ENCODE measurements at regions not wholly inside any gene's neighbourhood (a gene's known extent, or its start where the extent isn't known, plus 50 kb on each side); places are given as distances from the start of the nearest gene placed in this dataset.

DNA sequence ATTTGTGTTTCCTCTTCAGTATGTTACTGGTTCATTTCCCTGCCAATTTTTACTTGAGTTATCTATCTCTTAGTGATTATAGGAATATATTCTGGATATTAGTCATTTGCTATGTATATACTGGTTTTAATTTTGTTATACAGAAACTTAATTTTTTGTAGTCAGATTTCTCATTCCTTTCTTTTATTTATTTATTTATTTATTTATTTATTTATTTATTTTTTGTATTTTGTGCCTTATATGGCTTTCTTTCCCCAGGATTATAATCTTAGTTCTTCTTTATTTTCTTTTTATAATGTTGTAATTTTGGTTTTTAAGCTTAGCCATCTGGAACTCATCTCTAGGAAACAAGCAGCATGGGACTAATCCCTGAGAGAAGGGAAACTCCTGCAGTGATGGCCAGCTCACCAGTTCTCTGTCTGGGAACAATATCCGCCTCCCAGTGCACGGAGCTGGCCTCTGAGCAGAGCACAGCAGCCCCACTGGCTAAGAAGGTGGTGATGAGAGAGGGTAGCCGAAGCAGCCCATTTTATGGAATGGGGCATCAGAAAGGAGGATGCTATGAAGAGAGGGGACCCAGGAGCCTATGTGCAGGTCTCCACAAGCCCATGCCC lies 54.5 kb upstream of the ADORA2B start:
- Histone ChIP-seq H3K4me1 (peaks cover 0 to 23% (median 1%) of the 10 kb centered on the region in 12 donors), H3K36me3 (no peaks in the 10 kb centered on the region), H3K9me3 (no peaks in the 10 kb centered on the region), H3K4me3 (no peak overlapping the region), H3K27me3 (no peaks in the 10 kb centered on the region), H3K27ac (peak overlapping the region in 7 of 12 donors; percentile 20 to 62 (median 30))
- DNase-seq (no peak), ATAC-seq (peak in 3 of 4 donors; percentile 37 to 58 (median 58))
- intact Hi-C loops (cut with DNase I): no loop called here
- no peak for TF ChIP-seq CTCF (IDR thresholded peaks at IDR 0.05)
- no peak for TF ChIP-seq POLR2A (IDR thresholded peaks at IDR 0.05)
- 73 to 84% (median 83%) methylated on average over 3 of the region's 3 CpGs for WGBS, 4 donors

DNA sequence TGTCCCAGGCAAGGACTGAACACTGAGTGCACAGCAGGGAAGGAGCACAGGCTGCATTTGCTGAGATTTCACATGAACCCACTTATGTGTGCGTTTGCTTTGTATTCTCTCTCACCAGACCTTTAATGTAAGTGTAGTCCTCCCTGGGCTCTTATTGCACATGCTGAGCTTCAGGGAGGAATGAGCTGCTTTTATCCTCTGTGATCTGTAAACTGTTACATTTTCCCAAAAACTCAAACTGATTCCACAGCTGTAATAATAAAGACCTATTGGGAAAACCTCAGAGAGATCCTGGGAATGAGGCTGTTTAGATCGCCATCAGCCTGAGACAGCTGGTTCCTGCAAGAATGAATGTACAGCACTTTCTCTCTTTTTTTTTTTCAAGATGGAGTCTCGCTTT lies 53.6 kb upstream of the ADORA2B start:
- ATAC-seq (peak in 2 of 4 donors; percentile 37 to 39), DNase-seq (no peak)
- H3K27ac ChIP-seq: peak overlapping the region in 4 of 12 donors; percentile 15 to 62 (median 38)
- H3K9me3 ChIP-seq: peaks cover 0 to 2% (median 0%) of the 10 kb centered on the region in 12 donors
- H3K4me1 ChIP-seq: peaks cover 0 to 23% (median 1%) of the 10 kb centered on the region in 12 donors
- H3K36me3 ChIP-seq: no peaks in the 10 kb centered on the region
- H3K4me3 ChIP-seq: no peak overlapping the region
- 72 to 80% (median 76%) methylated on average over 3 of the region's 3 CpGs for WGBS, 4 donors
- H3K27me3 ChIP-seq: no peaks in the 10 kb centered on the region
- no peak for TF ChIP-seq POLR2A (IDR thresholded peaks at IDR 0.05)
- no peak for TF ChIP-seq CTCF (IDR thresholded peaks at IDR 0.05)
- intact Hi-C loops (cut with DNase I): no loop called here

- intact Hi-C loops (cut with DNase I): no loop called here
These were observed 52.7 kb upstream of the ADORA2B start for GRCh38 chr17:15892244-15892643.

More at GRCh38 chr17:15892244-15892643, 52.7 kb upstream of the ADORA2B start:
- peaks cover 0 to 18% (median 1%) of the 10 kb centered on the region in 12 donors for H3K4me1 ChIP-seq
- DNase-seq (no peak), ATAC-seq (no peak)
- TF ChIP-seq CTCF (IDR thresholded peaks at IDR 0.05): no peak
- no peak for TF ChIP-seq POLR2A (IDR thresholded peaks at IDR 0.05)
- H3K9me3 ChIP-seq: peaks cover 0 to 5% (median 0%) of the 10 kb centered on the region in 12 donors
- no peak overlapping the region for H3K4me3 ChIP-seq
- peak overlapping the region in 3 of 12 donors; percentile 8 to 62 (median 51) for H3K27ac ChIP-seq
- no peaks in the 10 kb centered on the region for H3K36me3 ChIP-seq
- no peaks in the 10 kb centered on the region for H3K27me3 ChIP-seq
- 85 to 93% (median 88%) methylated on average over 10 of the region's 10 CpGs for WGBS, 4 donors

Data from heart left ventricle (tissue), 16 donors.